Common myeloid progenitor, CD34-positive (primary cell): ENCODE measurements at regions not wholly inside any gene's neighbourhood (a gene's known extent, or its start where the extent isn't known, plus 50 kb on each side); places are given as distances from the start of the nearest gene placed in this dataset.
"Not testable (repeated sequence)": the region's sequence is repeated elsewhere in the genome, so short reads cannot be mapped to it uniquely, and the experiment has no call there.

Source experiments
- CTCF ChIA-PET: fragments of 350-600 bp; sonication (Branson Sonifier 250); formaldehyde crosslinking; loops from one replicate; lab custom pipeline; 2021; ENCODE audit warnings: antibody characterized with exemption; lab: Charles Lee
- POLR2A ChIA-PET: fragments of 350-600 bp; sonication (Branson Sonifier 250); formaldehyde crosslinking; loops from one replicate; lab custom pipeline; 2021; ENCODE audit warnings: antibody characterized with exemption; lab: Charles Lee
- DNase-seq, 3 donors: peaks; one replicate each; pipeline versions ENCODE4 v3.0.0 to v3.0.0-alpha.2; 2013
- H3K27ac ChIP-seq, 2 experiments: 1 replicate in 1 of 2; 2 replicates in 1 of 2; pipeline ENCODE4 v1.7.0; 2013; ENCODE audit warnings: inconsistent platforms in 2 of 2, low read length in 2 of 2, mild to moderate bottlenecking in 2 of 2, low read depth in 1 of 2, moderate library complexity in 1 of 2; ENCODE audit not compliant: severe bottlenecking in 2 of 2, insufficient read depth in 1 of 2, poor library complexity in 1 of 2
- H3K27me3 ChIP-seq, 5 experiments: replicated peaks in 2 of 5; 1 replicate in 3 of 5; 2 replicates in 2 of 5; pipeline versions ENCODE4 v1.6.1 to v1.7.0; 2013; ENCODE audit warnings: low read length in 4 of 5, mild to moderate bottlenecking in 2 of 5, moderate library complexity in 2 of 5, inconsistent platforms in 1 of 5; ENCODE audit not compliant: insufficient read depth in 5 of 5, control insufficient read depth in 4 of 5
- H3K36me3 ChIP-seq, 4 experiments: 1 replicate in 2 of 4; 2 replicates in 2 of 4; pipeline versions ENCODE4 v1.6.1 to v1.7.0; 2013; ENCODE audit warnings: low read length in 3 of 4, control low read depth in 1 of 4, mild to moderate bottlenecking in 1 of 4; ENCODE audit not compliant: control insufficient read depth in 4 of 4, insufficient read depth in 4 of 4
- H3K4me1 ChIP-seq, 4 experiments: 1 replicate in 3 of 4; 2 replicates in 1 of 4; pipeline versions ENCODE4 v1.6.1 to v1.7.1; 2013; ENCODE audit warnings: low read length in 3 of 4, mild to moderate bottlenecking in 3 of 4, control low read depth in 1 of 4, inconsistent platforms in 1 of 4, moderate library complexity in 1 of 4; ENCODE audit not compliant: control insufficient read depth in 4 of 4, insufficient read depth in 4 of 4; ENCODE audit errors: control extremely low read depth in 1 of 4
- H3K4me3 ChIP-seq, 7 experiments: 1 replicate in 4 of 7; 2 replicates in 3 of 7; pipeline versions ENCODE4 v1.5.1 to v1.7.0; 2013; ENCODE audit warnings: mild to moderate bottlenecking in 7 of 7, low read length in 6 of 7, moderate library complexity in 6 of 7, inconsistent platforms in 2 of 7, low read depth in 2 of 7, control low read depth in 1 of 7; ENCODE audit not compliant: insufficient read depth in 4 of 7, control insufficient read depth in 1 of 7; ENCODE audit errors: extremely low read depth in 1 of 7
- H3K9me3 ChIP-seq, 5 experiments: 1 replicate in 4 of 5; 2 replicates in 1 of 5; pipeline versions ENCODE4 v1.6.1 to v1.7.1; 2013; ENCODE audit warnings: low read length in 4 of 5, mild to moderate bottlenecking in 2 of 5, inconsistent platforms in 1 of 5, low read depth in 1 of 5, moderate library complexity in 1 of 5; ENCODE audit not compliant: control insufficient read depth in 4 of 5, insufficient read depth in 2 of 5; ENCODE audit errors: control extremely low read depth in 1 of 5
- WGBS: methylation state at CpG from one replicate; pipeline ENCODE4 v1.1.5; 2013; ENCODE audit not compliant: insufficient coverage; 5-methylcytosine and 5-hydroxymethylcytosine counted together

DNA sequence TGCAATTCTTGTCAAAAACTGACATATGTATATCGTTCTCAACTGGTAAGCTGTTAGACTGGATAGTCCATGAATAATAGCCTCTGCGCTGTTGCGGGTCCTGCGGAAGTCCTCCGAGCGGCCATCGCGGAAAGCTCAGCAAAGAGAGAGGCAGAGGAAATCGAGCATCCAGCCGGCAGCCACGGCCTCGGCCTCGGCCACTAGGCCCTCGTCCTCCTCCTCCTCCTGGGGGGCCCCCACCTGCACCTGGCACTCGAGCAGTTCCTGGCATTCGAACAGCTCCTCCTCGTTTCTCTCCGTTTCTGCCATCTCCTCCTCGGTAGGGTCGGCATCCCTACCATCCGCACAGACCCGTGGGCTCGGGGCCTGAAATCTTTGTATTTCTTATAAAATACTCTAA lies 111.2 kb upstream of the CYLC1 start:
- POLR2A ChIA-PET, H3K9me3 ChIP-seq, H3K36me3 ChIP-seq, H3K4me1 ChIP-seq, H3K4me3 ChIP-seq, DNase-seq, CTCF ChIA-PET, H3K27me3 ChIP-seq, H3K27ac ChIP-seq: not testable (repeated sequence)
- 95% methylated on average over 14 of the region's 23 CpGs for WGBS

- H3K4me1 ChIP-seq, POLR2A ChIA-PET, CTCF ChIA-PET, DNase-seq, H3K36me3 ChIP-seq, H3K27me3 ChIP-seq, H3K4me3 ChIP-seq, H3K9me3 ChIP-seq, H3K27ac ChIP-seq: not testable (repeated sequence)
- WGBS: 93% methylated on average over 3 of the region's 15 CpGs
Observed at GRCh38 chrX:83750451-83750850, 110.5 kb upstream of the CYLC1 start.

DNA sequence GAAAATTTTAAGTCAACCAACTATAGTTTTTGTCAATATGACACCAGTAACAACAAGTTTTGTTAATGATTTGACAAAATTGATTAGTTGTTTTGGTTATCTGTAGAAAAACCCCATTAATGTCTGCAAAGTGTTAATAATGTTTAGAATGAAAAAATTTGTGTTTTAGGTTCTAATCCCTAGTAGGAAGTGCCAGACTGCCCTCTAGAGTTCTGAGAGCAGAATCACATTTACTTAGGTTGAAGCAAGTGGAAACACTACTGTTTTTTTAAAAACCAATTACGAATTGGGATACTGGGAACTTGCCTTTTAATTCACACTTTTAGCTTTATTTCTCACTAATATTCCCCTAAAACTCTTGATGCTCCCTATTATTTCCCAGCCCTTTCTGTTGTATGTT lies 101.1 kb upstream of the CYLC1 start:
- H3K4me1 ChIP-seq: no peaks in the 10 kb centered on the region
- no peaks in the 10 kb centered on the region for H3K9me3 ChIP-seq
- 20% methylated on average over 1 of the region's 1 CpG for WGBS
- DNase-seq: peak in 2 of 3 donors; percentile 11 to 16
- H3K27ac ChIP-seq: no peak overlapping the region
- no peak overlapping the region for H3K4me3 ChIP-seq
- H3K36me3 ChIP-seq: no peaks in the 10 kb centered on the region
- POLR2A ChIA-PET: no interaction called here
- CTCF ChIA-PET: no interaction called here
- no peaks in the 10 kb centered on the region for H3K27me3 ChIP-seq

- Histone ChIP-seq H3K4me1 (no peaks in the 10 kb centered on the region), H3K4me3 (no peak overlapping the region), H3K36me3 (no peaks in the 10 kb centered on the region), H3K27ac (no peak overlapping the region), H3K27me3 (no peaks in the 10 kb centered on the region), H3K9me3 (peaks cover 0 to 2% (median 0%) of the 10 kb centered on the region in 5 experiments)
- no peak for DNase-seq
- 20% methylated on average over 1 of the region's 1 CpG for WGBS
- CTCF ChIA-PET: no interaction called here
- POLR2A ChIA-PET: no interaction called here
Observed at GRCh38 chrX:83771664-83772063, 89.3 kb upstream of the CYLC1 start.
